ENCODE measurements at regions not wholly inside any gene's neighbourhood (a gene's known extent, or its start where the extent isn't known, plus 50 kb on each side); places are given as distances from the start of the nearest gene placed in this dataset.

GRCh38 chr7:55305135-55305534 lies 60.0 kb upstream of the LANCL2 start:
- Histone ChIP-seq H3K9me2 (no peaks in the 10 kb centered on the region), H3K27me3 (ENCODE audit: insufficient read depth) (no peaks in the 10 kb centered on the region), H3K4me3 (ENCODE audit: low read depth in 2 of 2, low read length in 1 of 2) (no peak overlapping the region), H3K4me2 (no peak overlapping the region), H3K9me3 (no peaks in the 10 kb centered on the region), H2AFZ (ENCODE audit: low read depth) (no peak overlapping the region), H3F3A (replicated peaks; ENCODE audit: insufficient read depth) (peaks cover 15% of the 10 kb centered on the region), H3K36me3 (replicated peaks in 1 of 2; ENCODE audit: control insufficient read depth in 1 of 2, insufficient read depth in 2 of 2, low read length in 1 of 2) (no peaks in the 10 kb centered on the region), H3K27ac (ENCODE audit: low read depth in 2 of 2, low read length in 1 of 2) (no peak overlapping the region), H3K79me2 (ENCODE audit: insufficient read depth) (no peaks in the 10 kb centered on the region), H4K20me1 (ENCODE audit: insufficient read depth) (no peaks in the 10 kb centered on the region), H3K4me1 (ENCODE audit: control insufficient read depth in 1 of 2, insufficient read depth in 2 of 2, low read depth in 1 of 2, low read length in 1 of 2) (peaks cover 0 to 20% of the 10 kb centered on the region in 2 experiments; a peak in 2 of 4 replicates), H3K9ac (no peak overlapping the region)
- no peak for DNase-seq
- ChIA-PET CTCF (interaction anchor here (5.5 kb wide), 1 partner anchor 25 kb away, joined by 20 read pairs; no protein-coding TSS in a partner anchor), POLR2A (no interaction called here)
- WGBS (ENCODE audit: low lambda C conversion rate): 76% methylated on average over 1 of the region's 1 CpG
- no peak for TF ChIP-seq FOXJ3 (CRISPR knock-in tag; IDR thresholded peaks at IDR 0.05)
- TF ChIP-seq TEAD4 (IDR thresholded peaks at IDR 0.05; ENCODE audit: borderline replicate concordance, insufficient read depth): no peak
- TF ChIP-seq RFX5 (IDR thresholded peaks at IDR 0.05; ENCODE audit: low read length): no peak
- TF ChIP-seq NRF1 (IDR thresholded peaks at IDR 0.05; ENCODE audit: low read depth, low read length): no peak
- TF ChIP-seq RAD21 (IDR thresholded peaks at IDR 0.05; ENCODE audit: low read length): no peak
- TF ChIP-seq REST (IDR thresholded peaks at IDR 0.05; ENCODE audit: low read depth, low read length): no peak
- TF ChIP-seq, protein P1, sequence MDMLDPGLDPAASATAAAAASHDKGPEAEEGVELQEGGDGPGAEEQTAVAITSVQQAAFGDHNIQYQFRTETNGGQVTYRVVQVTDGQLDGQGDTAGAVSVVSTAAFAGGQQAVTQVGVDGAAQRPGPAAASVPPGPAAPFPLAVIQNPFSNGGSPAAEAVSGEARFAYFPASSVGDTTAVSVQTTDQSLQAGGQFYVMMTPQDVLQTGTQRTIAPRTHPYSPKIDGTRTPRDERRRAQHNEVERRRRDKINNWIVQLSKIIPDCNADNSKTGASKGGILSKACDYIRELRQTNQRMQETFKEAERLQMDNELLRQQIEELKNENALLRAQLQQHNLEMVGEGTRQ (IDR thresholded peaks at IDR 0.05; ENCODE audit: borderline replicate concordance, low read depth, low read length): no peak
- no peak for TF ChIP-seq CHD2 (IDR thresholded peaks at IDR 0.05; ENCODE audit: low read length, partially characterized antibody)
- TF ChIP-seq FOXM1 (IDR thresholded peaks at IDR 0.05; ENCODE audit: low read depth): no peak
- no peak for TF ChIP-seq EZH2phosphoT487 (IDR thresholded peaks at IDR 0.05; ENCODE audit: borderline replicate concordance, low read depth)
- TF ChIP-seq POLR2AphosphoS5 (IDR thresholded peaks at IDR 0.05; ENCODE audit: low read depth, low read length): no peak
- TF ChIP-seq ELF1 (IDR thresholded peaks at IDR 0.05): no peak
- no peak for TF ChIP-seq YY1 (IDR thresholded peaks at IDR 0.05; ENCODE audit: low read depth)
- no peak for TF ChIP-seq NFIC (IDR thresholded peaks at IDR 0.05; ENCODE audit: borderline replicate concordance)

GRCh38 chr7:55306331-55306730 lies 58.8 kb upstream of the LANCL2 start:
- Histone ChIP-seq H3K27me3 (ENCODE audit: insufficient read depth) (no peaks in the 10 kb centered on the region), H3K9me2 (no peaks in the 10 kb centered on the region), H3K27ac (ENCODE audit: low read depth in 2 of 2, low read length in 1 of 2) (no peak overlapping the region), H3K4me1 (ENCODE audit: control insufficient read depth in 1 of 2, insufficient read depth in 2 of 2, low read depth in 1 of 2, low read length in 1 of 2) (peaks cover 0 to 20% of the 10 kb centered on the region in 2 experiments; a peak in 2 of 4 replicates), H3F3A (replicated peaks; ENCODE audit: insufficient read depth) (peaks cover 15% of the 10 kb centered on the region), H3K79me2 (ENCODE audit: insufficient read depth) (no peaks in the 10 kb centered on the region), H3K4me2 (0 out of 2 replicates have a peak overlapping the region, but pooled peaks have one; percentile 46), H4K20me1 (ENCODE audit: insufficient read depth) (no peaks in the 10 kb centered on the region), H3K4me3 (ENCODE audit: low read depth in 2 of 2, low read length in 1 of 2) (no peak overlapping the region), H3K36me3 (replicated peaks in 1 of 2; ENCODE audit: control insufficient read depth in 1 of 2, insufficient read depth in 2 of 2, low read length in 1 of 2) (no peaks in the 10 kb centered on the region), H3K9ac (no peak overlapping the region), H2AFZ (ENCODE audit: low read depth) (no peak overlapping the region), H3K9me3 (no peaks in the 10 kb centered on the region)
- WGBS (ENCODE audit: low lambda C conversion rate): 34% methylated on average over 3 of the region's 3 CpGs
- CTCF ChIA-PET: interaction anchor here (0.7 to 5.5 kb wide), 6 partner anchors 10 to 127 kb away, joined by 3 to 20 read pairs (median 5); no protein-coding TSS in a partner anchor
- no peak for DNase-seq
- POLR2A ChIA-PET: no interaction called here
- TF ChIP-seq JUND (IDR thresholded peaks at IDR 0.05): peak; percentile 47; the same call in 1 of the 2 replicates
- TF ChIP-seq NFIC (IDR thresholded peaks at IDR 0.05; ENCODE audit: borderline replicate concordance): peak; percentile 68
- TF ChIP-seq ELF1 (IDR thresholded peaks at IDR 0.05): no peak
- TF ChIP-seq FOXJ3 (CRISPR knock-in tag; IDR thresholded peaks at IDR 0.05): no peak
- TF ChIP-seq TCF12 (IDR thresholded peaks at IDR 0.05): peak; percentile 49
- peak; percentile 79; the same call in 1 of the 2 replicates for TF ChIP-seq MEF2A (IDR thresholded peaks at IDR 0.05; ENCODE audit: borderline replicate concordance, low read depth)
- no peak for TF ChIP-seq MXI1 (IDR thresholded peaks at IDR 0.05; ENCODE audit: low read depth, low read length)
- TF ChIP-seq FOSL2 (IDR thresholded peaks at IDR 0.05; ENCODE audit: borderline replicate concordance, low read depth): peak; percentile 43; the same call in 1 of the 2 replicates
- no peak for TF ChIP-seq TAF1 (IDR thresholded peaks at IDR 0.05; ENCODE audit: borderline replicate concordance, low read depth, low read length)
- TF ChIP-seq MAX (IDR thresholded peaks at IDR 0.05; ENCODE audit: low read depth): no peak
- TF ChIP-seq REST (IDR thresholded peaks at IDR 0.05; ENCODE audit: low read depth, low read length): no peak
- no peak for TF ChIP-seq POLR2AphosphoS5 (IDR thresholded peaks at IDR 0.05; ENCODE audit: low read depth, low read length)
